ENCODE measurements at regions not wholly inside any gene's neighbourhood (a gene's known extent, or its start where the extent isn't known, plus 50 kb on each side); places are given as distances from the start of the nearest gene placed in this dataset.

DNA sequence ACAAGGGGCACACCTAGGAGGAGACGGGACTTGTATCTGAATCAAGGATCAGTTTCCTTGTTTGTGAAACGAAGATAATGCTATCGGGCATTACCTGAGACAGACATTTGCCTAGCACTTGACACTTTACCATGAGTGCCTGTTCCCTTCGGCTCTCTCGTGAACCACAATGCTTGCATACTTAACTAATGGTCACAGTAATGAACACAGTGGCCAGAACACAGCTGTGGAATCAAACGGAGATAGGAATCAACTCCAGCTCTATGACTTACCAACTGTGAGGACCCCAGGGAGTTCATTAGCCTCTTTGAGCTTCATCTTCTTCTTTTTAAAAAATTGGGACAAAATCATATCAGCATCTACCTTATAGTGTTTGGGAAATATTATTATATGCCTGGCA is 207.8 kb downstream of the DRD1 start:
- no peak for DNase-seq

DNA sequence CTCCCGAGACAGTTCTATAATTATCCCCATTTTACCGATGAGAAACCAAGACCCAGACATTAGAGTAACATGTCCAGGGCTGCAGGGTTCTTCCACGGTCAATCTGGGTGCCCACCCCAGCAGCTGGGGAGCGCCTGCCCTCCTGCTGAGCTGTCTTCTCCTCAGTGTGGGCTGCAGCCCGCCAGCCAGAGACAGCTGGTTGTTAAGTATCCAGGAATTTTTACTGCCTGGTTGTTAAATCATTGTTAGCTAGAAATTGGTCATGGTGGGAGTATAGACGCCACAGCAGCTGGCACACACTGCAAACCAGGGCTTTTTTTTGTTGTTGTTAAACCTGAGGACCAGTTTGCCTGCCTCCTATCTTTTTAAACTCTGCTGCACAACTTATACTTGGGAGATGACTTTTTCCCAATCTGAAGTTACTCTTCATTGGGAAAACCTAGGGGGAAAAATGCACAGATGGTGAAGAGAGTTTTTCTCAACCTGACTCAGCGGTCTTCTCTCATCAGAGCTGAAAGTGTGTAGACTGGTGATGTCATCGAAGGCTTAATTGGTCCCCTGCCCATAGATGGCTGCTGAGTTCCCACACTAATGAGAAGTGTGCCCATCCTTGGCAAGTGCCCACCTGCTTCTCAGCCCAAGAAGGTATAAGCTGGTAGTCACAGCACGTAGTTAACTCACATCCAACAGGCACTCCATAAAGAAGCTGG is 208.6 kb downstream of the DRD1 start:
- DNase-seq: no peak

- DNase-seq: no peak
Observed at GRCh38 chr5:175230299-175230698, 213.7 kb downstream of the DRD1 start.

GRCh38 chr5:175226506-175226905 is 217.5 kb downstream of the DRD1 start:
- no peak for DNase-seq

DNA sequence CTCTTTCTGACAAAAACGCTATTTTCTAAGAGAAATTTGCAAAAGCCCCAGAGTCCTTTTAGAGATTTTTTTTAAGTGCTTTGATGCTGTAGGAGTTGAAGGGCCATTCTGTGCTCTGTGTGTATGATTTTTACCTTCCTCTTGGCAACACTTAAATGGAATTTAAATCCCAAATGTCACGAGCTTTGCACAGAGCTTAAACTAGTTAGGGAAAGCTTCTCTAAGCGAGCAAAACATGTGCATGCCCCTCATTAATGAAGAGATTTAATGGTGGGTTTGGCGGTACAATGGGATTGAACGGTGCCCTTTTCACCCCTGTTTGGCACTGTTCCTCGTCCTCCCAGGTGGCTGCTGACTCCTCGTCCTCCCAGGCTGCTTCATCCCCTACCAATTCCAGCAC is 220.7 kb downstream of the DRD1 start:
- no peak for DNase-seq

DNA sequence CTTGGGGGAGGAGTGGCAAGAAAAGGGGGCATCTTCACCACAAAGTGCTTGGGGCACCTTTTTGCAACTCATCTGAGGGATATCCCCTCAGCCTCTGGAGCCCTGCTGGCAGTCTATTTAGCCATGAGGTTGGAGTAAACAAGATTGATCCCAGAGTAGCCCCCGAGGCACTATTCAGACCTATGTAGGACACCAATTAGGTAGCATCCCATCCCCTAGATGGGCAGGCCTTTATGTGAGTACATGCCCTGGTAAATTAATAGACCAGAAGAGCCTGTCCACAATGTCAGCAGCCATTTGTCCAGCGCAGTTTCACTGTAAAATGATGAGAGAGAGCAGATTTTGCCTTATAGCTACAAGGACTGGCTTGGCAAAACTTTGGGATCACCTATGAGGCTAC is 221.4 kb downstream of the DRD1 start:
- DNase-seq: no peak

GRCh38 chr5:175220549-175220948 is 223.4 kb downstream of the DRD1 start:
- DNase-seq: no peak

- no peak for DNase-seq
Observed at GRCh38 chr5:175219366-175219765, 224.6 kb downstream of the DRD1 start.

DNA sequence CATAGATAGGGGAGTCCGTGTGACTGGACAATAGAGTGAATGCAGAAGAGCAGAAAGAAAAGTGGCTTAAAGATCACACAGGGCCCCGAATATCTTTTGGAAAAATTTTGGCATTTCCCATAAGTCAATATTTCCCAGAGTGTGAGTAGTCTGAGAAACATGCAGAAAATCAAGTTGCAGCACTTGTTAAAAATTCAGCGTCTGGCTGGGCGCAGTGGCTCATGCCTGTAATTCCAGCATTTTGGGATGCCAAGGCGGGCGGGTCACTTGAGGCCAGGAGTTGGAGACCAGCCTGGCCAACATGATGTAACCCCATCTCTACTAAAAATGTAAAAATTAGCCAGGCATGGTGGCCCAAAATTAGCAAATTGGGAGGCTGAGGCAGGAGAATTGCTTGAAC is 227.0 kb downstream of the DRD1 start:
- DNase-seq: no peak

DNA sequence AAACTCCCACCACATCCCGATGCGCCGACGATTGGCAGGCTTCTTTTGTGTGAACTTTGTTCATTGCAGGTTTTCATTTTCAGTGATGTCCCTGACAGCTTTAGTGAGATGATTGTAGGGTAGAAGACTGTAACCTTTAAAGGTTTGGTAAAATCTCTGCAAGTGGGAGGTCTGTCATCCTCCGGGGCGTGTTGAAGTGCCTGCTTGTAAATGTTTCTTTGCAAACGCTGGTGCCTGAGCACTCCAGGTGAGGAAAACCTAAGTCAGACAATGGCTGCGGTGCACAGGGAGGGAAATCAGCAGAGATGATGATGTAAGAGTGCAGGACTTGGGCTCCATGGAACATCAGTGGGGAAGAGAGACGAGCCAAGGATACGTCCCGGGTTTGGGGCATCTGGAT is 228.1 kb downstream of the DRD1 start:
- no peak for DNase-seq

DNA sequence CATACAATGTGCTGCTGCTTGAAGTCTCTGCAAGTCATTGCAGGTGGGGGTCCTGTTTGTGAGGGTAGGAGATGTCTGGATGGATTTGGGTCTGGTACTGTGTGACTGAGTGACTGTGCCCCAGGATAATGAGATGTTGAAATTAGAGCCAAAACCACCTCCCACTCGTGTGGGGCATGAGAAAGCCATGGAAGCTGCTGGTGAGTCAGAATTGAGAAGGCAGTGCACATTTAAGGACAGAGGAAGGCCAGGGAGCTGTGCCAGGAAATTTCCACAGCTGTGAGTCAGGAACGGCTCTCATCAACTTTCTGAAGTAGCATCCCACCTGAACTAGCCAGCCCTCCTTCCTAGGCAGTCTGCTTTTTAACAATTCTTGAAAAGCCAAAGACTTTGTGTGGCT is 229.8 kb downstream of the DRD1 start:
- DNase-seq: no peak

DNA sequence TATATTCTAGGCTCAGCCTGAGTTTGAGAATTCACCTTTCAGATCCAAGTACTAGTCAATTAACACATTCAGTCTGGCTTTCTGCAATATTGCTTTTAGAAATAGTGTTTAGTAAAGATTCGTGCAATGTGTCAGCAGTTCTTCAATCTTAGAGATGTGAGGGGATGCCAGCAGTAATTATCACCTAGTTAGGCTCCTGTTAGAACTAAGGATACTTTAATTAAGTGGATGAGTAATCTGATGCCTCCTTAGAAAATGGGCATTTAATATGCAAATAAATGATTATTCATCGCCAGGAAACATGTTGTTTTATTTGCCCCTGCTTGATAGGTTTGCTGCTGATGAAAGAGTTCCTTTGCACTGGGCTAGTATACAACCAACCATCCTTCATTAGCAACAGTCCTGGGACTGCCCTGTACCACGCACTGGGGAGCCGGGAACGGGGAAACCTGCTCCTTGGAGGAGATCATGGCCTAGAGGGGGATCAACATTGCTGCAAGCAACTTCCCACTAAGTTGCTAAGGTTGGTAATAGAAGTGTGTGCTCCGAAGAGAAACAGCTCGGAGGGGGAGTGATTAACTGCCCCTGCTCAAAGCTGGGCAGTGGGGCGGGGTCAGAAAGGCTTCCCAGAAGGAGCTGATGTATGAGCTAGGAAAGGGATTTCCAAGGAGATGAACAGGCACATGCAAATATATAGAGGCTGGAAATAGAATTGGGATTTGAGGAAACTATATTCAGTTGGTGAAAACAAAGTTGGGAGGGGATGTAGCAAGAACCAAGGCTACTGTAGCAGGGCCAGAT is 231.8 kb downstream of the DRD1 start:
- DNase-seq: no peak

GRCh38 chr5:175207321-175208040 is 236.5 kb downstream of the DRD1 start:
- DNase-seq: no peak

DNA sequence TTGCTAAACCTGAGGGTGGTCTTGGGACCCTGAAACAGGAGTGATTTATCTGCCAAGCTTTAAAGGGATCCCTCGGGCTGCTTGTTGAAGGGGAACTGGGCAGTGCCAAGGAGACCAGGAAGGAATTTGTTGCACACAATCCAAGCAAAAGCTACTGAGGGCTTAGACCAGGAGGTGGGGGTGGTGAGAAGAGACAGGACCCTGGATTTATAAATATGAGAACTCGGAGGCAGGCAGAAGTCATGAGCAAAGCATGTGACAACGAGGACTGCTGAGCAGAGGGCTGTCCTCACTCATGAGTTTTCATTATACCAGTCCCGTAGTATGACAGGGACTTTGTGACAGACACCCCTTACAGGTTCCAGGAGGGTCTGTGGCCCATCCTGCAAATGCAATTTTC is 237.3 kb downstream of the DRD1 start:
- DNase-seq: no peak

- no peak for DNase-seq
Observed at GRCh38 chr5:175202463-175203068, 241.4 kb downstream of the DRD1 start.

DNA sequence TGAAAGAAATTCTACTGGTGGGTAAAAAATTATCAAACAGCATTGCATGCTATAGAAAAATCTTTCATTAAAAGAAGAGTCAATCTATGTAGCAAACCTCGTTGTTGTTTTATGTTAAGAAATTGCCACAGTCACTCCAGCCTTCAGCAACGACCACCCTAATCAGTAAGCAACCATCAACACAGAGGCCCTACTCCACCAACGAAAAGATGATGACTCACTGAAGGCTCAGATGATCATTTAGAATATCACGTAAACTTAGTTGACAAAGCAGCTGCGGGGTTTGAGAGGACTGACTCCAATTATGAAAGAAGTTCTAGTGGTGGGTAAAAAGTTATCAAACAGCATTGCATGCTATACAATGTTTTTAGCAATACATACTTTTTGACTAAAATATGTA is 242.6 kb downstream of the DRD1 start:
- DNase-seq: no peak

DNA sequence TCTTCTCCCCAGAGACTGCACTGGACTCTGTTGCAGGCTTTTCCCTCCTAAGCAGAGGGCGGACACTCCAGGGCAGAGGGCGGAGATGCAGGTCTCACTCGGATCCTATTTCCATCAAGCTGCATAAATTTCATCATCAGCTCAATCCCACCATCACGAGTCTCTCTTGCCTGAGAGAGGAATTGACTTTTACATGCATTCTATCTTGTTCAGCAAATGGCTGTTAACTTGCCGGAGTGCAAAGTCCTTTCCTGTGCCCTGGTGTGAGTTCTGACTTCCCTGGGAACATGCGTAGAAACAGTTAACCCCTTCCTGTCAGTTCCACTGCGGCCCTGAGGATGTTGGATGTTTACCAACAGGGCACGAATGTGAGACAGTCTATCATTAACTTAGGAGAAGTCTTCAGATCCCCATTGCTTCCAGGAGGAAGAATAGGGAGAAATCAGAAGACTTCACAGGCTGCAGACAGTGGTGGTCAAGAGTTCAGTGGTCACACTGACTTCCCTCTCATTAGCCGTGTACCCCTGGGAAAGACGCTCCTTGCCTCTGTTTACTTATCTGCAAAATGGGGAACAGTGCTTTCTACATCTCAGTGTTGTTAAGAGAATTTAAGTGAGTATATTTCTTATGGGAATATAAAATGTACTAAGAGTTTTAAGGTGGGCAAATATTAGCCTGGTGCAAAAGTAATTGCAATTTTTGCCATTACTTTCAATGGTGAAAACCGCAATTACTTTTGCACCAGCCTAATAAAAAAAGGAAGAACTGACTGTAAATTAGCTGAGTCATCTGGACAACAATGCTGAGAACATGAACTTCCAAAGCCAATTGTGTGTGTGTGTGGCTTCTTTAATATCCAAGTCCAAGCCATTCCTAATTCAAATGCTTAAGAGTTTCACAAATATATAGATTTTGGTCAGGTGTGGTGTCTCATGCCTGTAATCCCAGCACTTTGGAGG is 248.0 kb downstream of the DRD1 start:
- no peak for DNase-seq

- DNase-seq: no peak
Observed at GRCh38 chr5:175181331-175181730, 262.7 kb downstream of the DRD1 start.

GRCh38 chr5:175170899-175171298 is 273.1 kb downstream of the DRD1 start:
- DNase-seq: no peak

DNA sequence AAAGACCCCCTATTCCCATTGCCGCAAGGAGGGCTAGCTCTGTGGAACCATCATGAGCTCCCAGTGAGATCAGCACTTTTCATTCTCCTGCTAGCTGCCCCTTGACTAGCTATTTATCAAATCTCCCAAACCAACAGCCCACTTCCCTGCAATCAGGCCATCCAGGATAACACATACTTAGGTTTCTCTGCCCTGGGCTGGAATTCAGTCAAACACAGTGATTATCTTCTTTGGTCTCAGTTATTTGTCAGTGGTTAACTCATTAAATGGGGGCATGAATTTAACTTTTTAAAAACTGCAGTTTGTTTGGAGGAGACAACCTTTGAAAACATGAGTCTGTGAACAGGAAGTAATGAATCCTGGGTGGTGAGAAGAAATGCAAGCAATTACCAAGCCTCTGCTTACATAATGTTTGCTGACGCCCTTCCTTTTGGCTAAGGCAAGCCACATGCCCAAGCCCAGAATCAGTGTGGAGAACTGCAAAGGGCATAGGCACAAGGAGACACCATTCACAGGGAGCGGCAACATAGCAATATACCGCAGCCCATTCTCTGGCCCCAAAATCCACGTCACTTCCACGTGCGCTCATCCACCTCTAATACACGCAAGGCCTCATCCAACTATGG is 275.0 kb downstream of the DRD1 start:
- DNase-seq: no peak

- no peak for DNase-seq
Observed at GRCh38 chr5:175166026-175166425, 278.0 kb downstream of the DRD1 start.
